GM12878 (cell line): ENCODE measurements at regions not wholly inside any gene's neighbourhood (a gene's known extent, or its start where the extent isn't known, plus 50 kb on each side); places are given as distances from the start of the nearest gene placed in this dataset.

ENCODE experiments used
- ATAC-seq: fragments of 200-7000 bp; cut with Tn5 transposase; 3 replicates; pipeline ENCODE4 v1.9.1; 2020; ENCODE audit warnings: mild to moderate bottlenecking, moderate library complexity
- BruUV-seq: library from RNA; stranded (reverse); fragments of 400-500 nt; replicated peaks from 2 replicates; lab custom pipeline; 2021; lab: Mats Ljungman, UMichigan
- CTCF ChIA-PET: fragments of 300-600 bp; sonication (Branson Sonifier 250); formaldehyde crosslinking; extraction: SDS; loops from one replicate; lab custom pipeline; 2021; ENCODE audit warnings: inconsistent platforms; lab: Yijun Ruan, JAX
- POLR2A ChIA-PET: fragments of 350-600 bp; formaldehyde crosslinking; extraction: SDS; loops from one replicate; lab custom pipeline; 2021; ENCODE audit warnings: inconsistent platforms; lab: Charles Lee
- RAD21 ChIA-PET: fragments of 300-600 bp; sonication (Branson Sonifier 250); formaldehyde crosslinking; loops from one replicate; lab custom pipeline; 2023; ENCODE audit warnings: antibody characterized with exemption; ENCODE audit not compliant: unreplicated experiment; lab: Charles Lee
- SMC1A ChIA-PET: fragments of 300-600 bp; sonication (Branson Sonifier 250); formaldehyde crosslinking; loops from one replicate; lab custom pipeline; 2023; ENCODE audit not compliant: unreplicated experiment, uncharacterized antibody; lab: Charles Lee
- DNase-seq: peaks from one replicate; pipeline ENCODE4 v3.0.0-alpha.2; 2011; ENCODE audit warnings: low read depth, low spot score
- FAIRE-seq: peaks from 3 replicates; lab custom pipeline; 2011; peaks lifted over from hg19 to GRCh38; lab: Jason Lieb, UNC
- H2AFZ ChIP-seq: 2 replicates; pipeline ENCODE4 v1.6.0; 2011; ENCODE audit warnings: low read depth, low read length, control low read depth; ENCODE audit not compliant: control insufficient read depth
- H3K27ac ChIP-seq: 2 replicates; pipeline ENCODE4 v1.5.1; 2011; ENCODE audit warnings: control low read depth; ENCODE audit not compliant: control insufficient read depth, insufficient read depth
- H3K27me3 ChIP-seq, 2 experiments: replicated peaks in 1 of 2; 2 replicates each; pipeline versions ENCODE4 v1.6.0 to v1.6.1; 2011; ENCODE audit warnings: low read length in 1 of 2; ENCODE audit not compliant: control insufficient read depth in 2 of 2, insufficient read depth in 2 of 2
- H3K36me3 ChIP-seq, 2 experiments: 2 replicates each; pipeline ENCODE4 v1.5.1; 2011; ENCODE audit warnings: low read length in 1 of 2; ENCODE audit not compliant: control insufficient read depth in 2 of 2, insufficient read depth in 2 of 2
- H3K4me1 ChIP-seq: 2 replicates; pipeline ENCODE4 v1.6.1; 2011; ENCODE audit warnings: mild to moderate bottlenecking, low read length, moderate library complexity, mixed read lengths; ENCODE audit not compliant: control insufficient read depth, insufficient read depth
- H3K4me2 ChIP-seq: 2 replicates; pipeline ENCODE4 v1.6.0; 2011; ENCODE audit warnings: control low read depth; ENCODE audit not compliant: control insufficient read depth, insufficient read depth
- H3K4me3 ChIP-seq: fragments of 200-600 bp; sonication (generic); 2 replicates; pipeline ENCODE4 v1.5.1; 2016
- H3K79me2 ChIP-seq: 2 replicates; pipeline ENCODE4 v1.6.0; 2011; ENCODE audit warnings: low read length; ENCODE audit not compliant: control insufficient read depth, insufficient read depth
- H3K9ac ChIP-seq: 2 replicates; pipeline ENCODE4 v1.8.0; 2011; ENCODE audit warnings: low read length, control low read depth, mixed read lengths; ENCODE audit not compliant: control insufficient read depth, insufficient read depth
- H3K9me3 ChIP-seq: replicated peaks from 3 replicates; pipeline ENCODE4 v1.5.1; 2011; ENCODE audit warnings: mild to moderate bottlenecking, low read length; ENCODE audit not compliant: control insufficient read depth, insufficient read depth
- H4K20me1 ChIP-seq: 2 replicates; pipeline ENCODE4 v1.6.0; 2011; ENCODE audit not compliant: control insufficient read depth, insufficient read depth
- EED ChIP-seq: sonication (generic); IDR thresholded peaks from 2 replicates; pipeline ENCODE4 v1.6.1; 2016; ENCODE audit warnings: antibody characterized with exemption, low read depth
- HDAC2 ChIP-seq: fragments of 200-600 bp; sonication (generic); IDR thresholded peaks from 2 replicates; pipeline ENCODE4 v1.6.1; 2017
- HDGF ChIP-seq: fragments of 450-650 bp; IDR thresholded peaks from 2 replicates; pipeline ENCODE4 v1.6.1; 2016; ENCODE audit warnings: antibody characterized with exemption
- JUNB ChIP-seq: IDR thresholded peaks from 2 replicates; pipeline ENCODE4 v1.6.1; 2016; ENCODE audit warnings: antibody characterized with exemption, mild to moderate bottlenecking
- MEF2B ChIP-seq: fragments of 450-650 bp; IDR thresholded peaks from 2 replicates; pipeline ENCODE4 v1.6.1; 2018; ENCODE audit warnings: mild to moderate bottlenecking, moderate library complexity; ENCODE audit not compliant: partially characterized antibody, poor library complexity, severe bottlenecking
- NR2C2 ChIP-seq: IDR thresholded peaks from 2 replicates; pipeline ENCODE4 v1.6.1; 2011; ENCODE audit warnings: borderline replicate concordance, low read depth; ENCODE audit not compliant: control insufficient read depth, insufficient read length
- POLR2AphosphoS2 ChIP-seq: IDR thresholded peaks from 2 replicates; pipeline ENCODE4 v1.6.1; 2011; ENCODE audit warnings: low read depth, mild to moderate bottlenecking, low read length, improper control_type of control experiment, moderate library complexity
- RB1 ChIP-seq: fragments of 450-650 bp; formaldehyde crosslinking; IDR thresholded peaks from 2 replicates; pipeline ENCODE4 v1.6.1; 2017; ENCODE audit warnings: mild to moderate bottlenecking, borderline replicate concordance
- SRF ChIP-seq, 2 experiments: IDR thresholded peaks; 2 replicates each; pipeline ENCODE4 v1.6.1; 2011; ENCODE audit warnings: low read depth in 2 of 2, low read length in 2 of 2, mild to moderate bottlenecking in 1 of 2, moderate library complexity in 1 of 2
- STAT3 ChIP-seq: IDR thresholded peaks from 2 replicates; pipeline ENCODE4 v1.6.1; 2011; ENCODE audit warnings: low read depth, low read length, improper control_type of control experiment
- WGBS: methylation state at CpG from one replicate; pipeline ENCODE4 v1.1.6; 2016; ENCODE audit warnings: low lambda C conversion rate; ENCODE audit not compliant: insufficient replicate concordance, insufficient coverage; ENCODE audit errors: missing lambda C conversion rate; 5-methylcytosine and 5-hydroxymethylcytosine counted together
- in situ Hi-C: fragments of 300-500 bp; cut with MboI; formaldehyde crosslinking; loops from 9 replicates; pipeline ENCODE4 v1.14.3; 2018; ENCODE audit warnings: mixed read lengths
- intact Hi-C: fragments of 100-400 bp; cut with micrococcal nuclease; formaldehyde crosslinking; loops from one replicate; pipeline ENCODE4 v1.14.2; 2022; ENCODE audit not compliant: unreplicated experiment
- TF ChIP-seq, protein P1 (sequence below): IDR thresholded peaks from 2 replicates; pipeline ENCODE4 v1.6.1; 2012; ENCODE audit warnings: mild to moderate bottlenecking, low read depth, low read length
- TF ChIP-seq, protein P2 (sequence below): fragments of 450-650 bp; IDR thresholded peaks from 2 replicates; pipeline ENCODE4 v1.6.1; 2016; ENCODE audit warnings: mild to moderate bottlenecking
- TF ChIP-seq, protein P3 (sequence below): IDR thresholded peaks from 2 replicates; pipeline ENCODE4 v1.6.1; 2011; ENCODE audit warnings: borderline replicate concordance, low read depth, mild to moderate bottlenecking, moderate library complexity, mixed read lengths, low read length; ENCODE audit not compliant: insufficient read depth; ENCODE audit errors: extremely low read length
- TF ChIP-seq, protein P4 (sequence below): fragments of 450-650 bp; IDR thresholded peaks from 2 replicates; pipeline ENCODE4 v1.6.1; 2014; ENCODE audit warnings: mild to moderate bottlenecking
- TF ChIP-seq, protein P5 (sequence below): fragments of 450-650 bp; IDR thresholded peaks from 2 replicates; pipeline ENCODE4 v1.6.1; 2017; ENCODE audit warnings: antibody characterized with exemption, mild to moderate bottlenecking, moderate library complexity

DNA sequence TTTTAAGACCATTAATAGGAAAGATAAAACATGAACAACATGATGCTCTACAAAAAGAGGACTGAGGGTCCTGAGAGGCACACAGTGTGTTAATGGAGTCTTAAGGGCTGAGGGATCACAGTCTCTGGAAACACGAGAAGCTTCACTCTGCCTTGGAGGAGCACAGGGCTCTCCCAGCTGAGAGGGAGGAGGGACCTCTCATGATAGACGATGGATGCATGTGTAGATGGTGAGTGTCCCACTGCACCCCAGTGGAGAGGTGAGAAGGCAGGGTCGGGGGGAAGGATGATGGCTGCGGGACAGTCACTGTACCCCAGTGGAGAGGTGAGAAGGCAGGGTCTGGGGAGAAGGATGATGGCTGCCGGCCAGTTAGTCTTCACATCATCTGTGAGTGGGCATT is 613.4 kb downstream of the IRX1 start:
- H4K20me1 ChIP-seq = no peaks in the 10 kb centered on the region
- no peaks in the 10 kb centered on the region; the same call in 1 of the 3 replicates for H3K9me3 ChIP-seq
- no peaks in the 10 kb centered on the region for H3K27me3 ChIP-seq
- no peak overlapping the region for H3K9ac ChIP-seq
- no peak overlapping the region for H3K4me3 ChIP-seq
- TF ChIP-seq HDGF = no peak
- TF ChIP-seq, protein P1, sequence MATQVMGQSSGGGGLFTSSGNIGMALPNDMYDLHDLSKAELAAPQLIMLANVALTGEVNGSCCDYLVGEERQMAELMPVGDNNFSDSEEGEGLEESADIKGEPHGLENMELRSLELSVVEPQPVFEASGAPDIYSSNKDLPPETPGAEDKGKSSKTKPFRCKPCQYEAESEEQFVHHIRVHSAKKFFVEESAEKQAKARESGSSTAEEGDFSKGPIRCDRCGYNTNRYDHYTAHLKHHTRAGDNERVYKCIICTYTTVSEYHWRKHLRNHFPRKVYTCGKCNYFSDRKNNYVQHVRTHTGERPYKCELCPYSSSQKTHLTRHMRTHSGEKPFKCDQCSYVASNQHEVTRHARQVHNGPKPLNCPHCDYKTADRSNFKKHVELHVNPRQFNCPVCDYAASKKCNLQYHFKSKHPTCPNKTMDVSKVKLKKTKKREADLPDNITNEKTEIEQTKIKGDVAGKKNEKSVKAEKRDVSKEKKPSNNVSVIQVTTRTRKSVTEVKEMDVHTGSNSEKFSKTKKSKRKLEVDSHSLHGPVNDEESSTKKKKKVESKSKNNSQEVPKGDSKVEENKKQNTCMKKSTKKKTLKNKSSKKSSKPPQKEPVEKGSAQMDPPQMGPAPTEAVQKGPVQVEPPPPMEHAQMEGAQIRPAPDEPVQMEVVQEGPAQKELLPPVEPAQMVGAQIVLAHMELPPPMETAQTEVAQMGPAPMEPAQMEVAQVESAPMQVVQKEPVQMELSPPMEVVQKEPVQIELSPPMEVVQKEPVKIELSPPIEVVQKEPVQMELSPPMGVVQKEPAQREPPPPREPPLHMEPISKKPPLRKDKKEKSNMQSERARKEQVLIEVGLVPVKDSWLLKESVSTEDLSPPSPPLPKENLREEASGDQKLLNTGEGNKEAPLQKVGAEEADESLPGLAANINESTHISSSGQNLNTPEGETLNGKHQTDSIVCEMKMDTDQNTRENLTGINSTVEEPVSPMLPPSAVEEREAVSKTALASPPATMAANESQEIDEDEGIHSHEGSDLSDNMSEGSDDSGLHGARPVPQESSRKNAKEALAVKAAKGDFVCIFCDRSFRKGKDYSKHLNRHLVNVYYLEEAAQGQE = no peak
- no peak for TF ChIP-seq SRF (IDR thresholded peaks at IDR 0.05; ENCODE audit: low read depth in 2 of 2, low read length in 2 of 2)
- no peak for TF ChIP-seq JUNB
- TF ChIP-seq POLR2AphosphoS2 = no peak
- no peak for TF ChIP-seq RB1
- TF ChIP-seq STAT3 = no peak
- TF ChIP-seq MEF2B = no peak
- TF ChIP-seq, protein P2, sequence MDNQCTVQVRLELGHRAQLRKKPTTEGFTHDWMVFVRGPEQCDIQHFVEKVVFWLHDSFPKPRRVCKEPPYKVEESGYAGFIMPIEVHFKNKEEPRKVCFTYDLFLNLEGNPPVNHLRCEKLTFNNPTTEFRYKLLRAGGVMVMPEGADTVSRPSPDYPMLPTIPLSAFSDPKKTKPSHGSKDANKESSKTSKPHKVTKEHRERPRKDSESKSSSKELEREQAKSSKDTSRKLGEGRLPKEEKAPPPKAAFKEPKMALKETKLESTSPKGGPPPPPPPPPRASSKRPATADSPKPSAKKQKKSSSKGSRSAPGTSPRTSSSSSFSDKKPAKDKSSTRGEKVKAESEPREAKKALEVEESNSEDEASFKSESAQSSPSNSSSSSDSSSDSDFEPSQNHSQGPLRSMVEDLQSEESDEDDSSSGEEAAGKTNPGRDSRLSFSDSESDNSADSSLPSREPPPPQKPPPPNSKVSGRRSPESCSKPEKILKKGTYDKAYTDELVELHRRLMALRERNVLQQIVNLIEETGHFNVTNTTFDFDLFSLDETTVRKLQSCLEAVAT = no peak
- TF ChIP-seq HDAC2 = no peak
- TF ChIP-seq, protein P3, sequence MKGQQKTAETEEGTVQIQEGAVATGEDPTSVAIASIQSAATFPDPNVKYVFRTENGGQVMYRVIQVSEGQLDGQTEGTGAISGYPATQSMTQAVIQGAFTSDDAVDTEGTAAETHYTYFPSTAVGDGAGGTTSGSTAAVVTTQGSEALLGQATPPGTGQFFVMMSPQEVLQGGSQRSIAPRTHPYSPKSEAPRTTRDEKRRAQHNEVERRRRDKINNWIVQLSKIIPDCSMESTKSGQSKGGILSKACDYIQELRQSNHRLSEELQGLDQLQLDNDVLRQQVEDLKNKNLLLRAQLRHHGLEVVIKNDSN = no peak
- TF ChIP-seq, protein P4, sequence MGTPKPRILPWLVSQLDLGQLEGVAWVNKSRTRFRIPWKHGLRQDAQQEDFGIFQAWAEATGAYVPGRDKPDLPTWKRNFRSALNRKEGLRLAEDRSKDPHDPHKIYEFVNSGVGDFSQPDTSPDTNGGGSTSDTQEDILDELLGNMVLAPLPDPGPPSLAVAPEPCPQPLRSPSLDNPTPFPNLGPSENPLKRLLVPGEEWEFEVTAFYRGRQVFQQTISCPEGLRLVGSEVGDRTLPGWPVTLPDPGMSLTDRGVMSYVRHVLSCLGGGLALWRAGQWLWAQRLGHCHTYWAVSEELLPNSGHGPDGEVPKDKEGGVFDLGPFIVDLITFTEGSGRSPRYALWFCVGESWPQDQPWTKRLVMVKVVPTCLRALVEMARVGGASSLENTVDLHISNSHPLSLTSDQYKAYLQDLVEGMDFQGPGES = no peak
- TF ChIP-seq NR2C2 = no peak
- TF ChIP-seq EED = no peak
- TF ChIP-seq, protein P5, sequence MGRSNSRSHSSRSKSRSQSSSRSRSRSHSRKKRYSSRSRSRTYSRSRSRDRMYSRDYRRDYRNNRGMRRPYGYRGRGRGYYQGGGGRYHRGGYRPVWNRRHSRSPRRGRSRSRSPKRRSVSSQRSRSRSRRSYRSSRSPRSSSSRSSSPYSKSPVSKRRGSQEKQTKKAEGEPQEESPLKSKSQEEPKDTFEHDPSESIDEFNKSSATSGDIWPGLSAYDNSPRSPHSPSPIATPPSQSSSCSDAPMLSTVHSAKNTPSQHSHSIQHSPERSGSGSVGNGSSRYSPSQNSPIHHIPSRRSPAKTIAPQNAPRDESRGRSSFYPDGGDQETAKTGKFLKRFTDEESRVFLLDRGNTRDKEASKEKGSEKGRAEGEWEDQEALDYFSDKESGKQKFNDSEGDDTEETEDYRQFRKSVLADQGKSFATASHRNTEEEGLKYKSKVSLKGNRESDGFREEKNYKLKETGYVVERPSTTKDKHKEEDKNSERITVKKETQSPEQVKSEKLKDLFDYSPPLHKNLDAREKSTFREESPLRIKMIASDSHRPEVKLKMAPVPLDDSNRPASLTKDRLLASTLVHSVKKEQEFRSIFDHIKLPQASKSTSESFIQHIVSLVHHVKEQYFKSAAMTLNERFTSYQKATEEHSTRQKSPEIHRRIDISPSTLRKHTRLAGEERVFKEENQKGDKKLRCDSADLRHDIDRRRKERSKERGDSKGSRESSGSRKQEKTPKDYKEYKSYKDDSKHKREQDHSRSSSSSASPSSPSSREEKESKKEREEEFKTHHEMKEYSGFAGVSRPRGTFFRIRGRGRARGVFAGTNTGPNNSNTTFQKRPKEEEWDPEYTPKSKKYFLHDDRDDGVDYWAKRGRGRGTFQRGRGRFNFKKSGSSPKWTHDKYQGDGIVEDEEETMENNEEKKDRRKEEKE = no peak
- TF ChIP-seq, all 136 proteins: peak for 0
- Histone ChIP-seq H3K4me2 (no peak overlapping the region), H3K36me3 (no peaks in the 10 kb centered on the region), H3K27ac (no peak overlapping the region), H3K4me1 (no peaks in the 10 kb centered on the region), H3K79me2 (no peaks in the 10 kb centered on the region), H2AFZ (no peak overlapping the region)
- DNase-seq = no peak
- intact Hi-C loops (no loop called here), in situ Hi-C loops (no loop called here)
- ChIA-PET RAD21 (no interaction called here), SMC1A (no interaction called here), CTCF (no interaction called here), POLR2A (no interaction called here)
- no peak for ATAC-seq
- 8% methylated on average over 5 of the region's 5 CpGs for WGBS
- no peak for FAIRE-seq
- no TSS peak for BruUV-seq
